ENCODE measurements at regions not wholly inside any gene's neighbourhood (a gene's known extent, or its start where the extent isn't known, plus 50 kb on each side); places are given as distances from the start of the nearest gene placed in this dataset.

- TF ChIP-seq CTCF (IDR thresholded peaks at IDR 0.05; ENCODE audit: low read length) = no peak
- TF ChIP-seq EZH2 (optimal IDR thresholded peaks at IDR 0.05; ENCODE audit: low read depth, low read length) = no peak
Measured at GRCh38 chr10:55203319-55203718, 402.3 kb upstream of the PCDH15 start.
